T-helper 2 cell (primary cell): ENCODE measurements at regions not wholly inside any gene's neighbourhood (a gene's known extent, or its start where the extent isn't known, plus 50 kb on each side); places are given as distances from the start of the nearest gene placed in this dataset.

Experiments
- DNase-seq, 5 experiments: peaks; one replicate each; pipeline versions ENCODE4 v3.0.0 to v3.0.0-alpha.2; 2012 to 2022

GRCh38 chr11:86726118-86726753, 53.8 kb upstream of the ME3 start:
- DNase-seq, result no peak

- DNase-seq, result no peak
Observed at GRCh38 chr11:86724137-86724536, 51.7 kb upstream of the ME3 start.

- DNase-seq, result no peak
Observed at GRCh38 chr11:86723281-86723680, 50.9 kb upstream of the ME3 start.

GRCh38 chr11:86722748-86723147, 50.3 kb upstream of the ME3 start:
- no peak for DNase-seq
